Stomach (tissue), 8 donors: ENCODE measurements at regions not wholly inside any gene's neighbourhood (a gene's known extent, or its start where the extent isn't known, plus 50 kb on each side); places are given as distances from the start of the nearest gene placed in this dataset.

Source experiments
- DNase-seq, 2 donors: peaks; one replicate each; pipeline versions ENCODE4 v3.0.0 to v3.0.0-alpha.2; 2013 to 2019
- H3K27ac ChIP-seq, 5 donors: fragments of 200-600 bp in 4 of 5; sonication (generic) in 4 of 5; one replicate each; pipeline ENCODE4 v1.5.1; 2013 to 2019; ENCODE audit warnings: mild to moderate bottlenecking in 1 of 5, moderate library complexity in 1 of 5
- H3K27me3 ChIP-seq, 3 donors: fragments of 200-600 bp; sonication (generic); one replicate each; pipeline ENCODE4 v1.5.1; 2017 to 2019; ENCODE audit warnings: mixed run types in 1 of 3
- H3K36me3 ChIP-seq, 4 donors: fragments of 200-600 bp; sonication (generic); 1 replicate in 3 of 4; 2 replicates in 1 of 4; pipeline ENCODE4 v1.5.1; 2016 to 2019
- H3K4me1 ChIP-seq, 4 donors: fragments of 200-600 bp; sonication (generic); one replicate each; pipeline ENCODE4 v1.5.1; 2016 to 2019
- H3K4me3 ChIP-seq, 4 donors: fragments of 200-600 bp; sonication (generic) in 3 of 4; one replicate each; pipeline ENCODE4 v1.5.1; 2016 to 2019; ENCODE audit warnings: mild to moderate bottlenecking in 1 of 4
- H3K9me3 ChIP-seq, 4 donors: fragments of 200-600 bp; sonication (generic); one replicate each; pipeline ENCODE4 v1.5.1; 2016 to 2019
- CTCF ChIP-seq, 7 experiments: fragments of 450-650 bp in 4 of 7; fragments of 200-600 bp in 3 of 7; sonication (generic) in 3 of 7; IDR thresholded peaks; one replicate each; pipeline ENCODE4 v1.5.1; 2016 to 2019; ENCODE audit warnings: antibody characterized with exemption in 7 of 7, control low read depth in 2 of 7, mild to moderate bottlenecking in 1 of 7
- EP300 ChIP-seq: sonication (generic); formaldehyde crosslinking; IDR thresholded peaks from one replicate; pipeline ENCODE4 v1.6.1; 2017; ENCODE audit warnings: antibody characterized with exemption
- POLR2A ChIP-seq, 4 donors: fragments of 450-650 bp; IDR thresholded peaks; one replicate each; pipeline ENCODE4 v1.6.1; 2016; ENCODE audit warnings: antibody characterized with exemption in 4 of 4, control low read depth in 2 of 4, mild to moderate bottlenecking in 1 of 4, moderate library complexity in 1 of 4
- POLR2AphosphoS5 ChIP-seq, 3 donors: sonication (generic); formaldehyde crosslinking; IDR thresholded peaks; one replicate each; pipeline ENCODE4 v1.6.1; 2016; ENCODE audit warnings: antibody characterized with exemption in 3 of 3
- WGBS, 5 donors: extraction: QIAGEN DNeasy Blood & Tissue Kit in 3 of 5; methylation state at CpG; one replicate each; pipeline versions ENCODE4 v1.1.5 to v1.1.7; 2013 to 2018; 5-methylcytosine and 5-hydroxymethylcytosine counted together
- intact Hi-C: fragments of 100-400 bp; cut with DNase I; formaldehyde crosslinking; loops from one replicate; pipeline ENCODE4 v1.15.1; 2023; ENCODE audit warnings: low total_unique reads
- donor health status: healthy with polysubstance abuse.
- donor health status: Bipolar disorder and iron deficiency.
- donor health status: healthy.

GRCh38 chr3:29201604-29202003 is 79.3 kb upstream of the RBMS3 start:
- WGBS, 5 donors = 65 to 91% (median 78%) methylated on average over 1 of the region's 1 CpG
- no peak for DNase-seq
- Histone ChIP-seq H3K27ac (no peak overlapping the region), H3K27me3 (no peaks in the 10 kb centered on the region), H3K36me3 (no peaks in the 10 kb centered on the region), H3K4me1 (no peaks in the 10 kb centered on the region), H3K4me3 (no peak overlapping the region), H3K9me3 (no peaks in the 10 kb centered on the region)
- no peak for TF ChIP-seq EP300
- TF ChIP-seq CTCF (IDR thresholded peaks at IDR 0.05) = no peak
- TF ChIP-seq POLR2A (IDR thresholded peaks at IDR 0.05) = no peak
- no peak for TF ChIP-seq POLR2AphosphoS5 (IDR thresholded peaks at IDR 0.05)
- intact Hi-C loops = no loop called here

GRCh38 chr3:29202378-29202777 is 78.5 kb upstream of the RBMS3 start:
- H3K36me3 ChIP-seq = no peaks in the 10 kb centered on the region
- no peaks in the 10 kb centered on the region for H3K9me3 ChIP-seq
- intact Hi-C loops = no loop called here
- H3K27ac ChIP-seq = no peak overlapping the region
- WGBS, 5 donors = 64 to 91% (median 84%) methylated on average over 4 of the region's 4 CpGs
- H3K27me3 ChIP-seq = no peaks in the 10 kb centered on the region
- no peaks in the 10 kb centered on the region for H3K4me1 ChIP-seq
- no peak overlapping the region for H3K4me3 ChIP-seq
- no peak for DNase-seq
- TF ChIP-seq CTCF (IDR thresholded peaks at IDR 0.05) (no peak), EP300 (no peak), POLR2AphosphoS5 (IDR thresholded peaks at IDR 0.05) (no peak), POLR2A (IDR thresholded peaks at IDR 0.05) (no peak)

- Histone ChIP-seq H3K9me3 (no peaks in the 10 kb centered on the region), H3K27ac (no peak overlapping the region), H3K36me3 (no peaks in the 10 kb centered on the region), H3K4me3 (no peak overlapping the region), H3K4me1 (no peaks in the 10 kb centered on the region), H3K27me3 (no peaks in the 10 kb centered on the region)
- TF ChIP-seq EP300 (no peak), CTCF (IDR thresholded peaks at IDR 0.05) (no peak), POLR2A (IDR thresholded peaks at IDR 0.05) (no peak), POLR2AphosphoS5 (IDR thresholded peaks at IDR 0.05) (no peak)
- no peak for DNase-seq
- intact Hi-C loops = no loop called here
- WGBS, 5 donors = 52 to 77% (median 68%) methylated on average over 1 of the region's 1 CpG
These were observed 77.0 kb upstream of the RBMS3 start for GRCh38 chr3:29203851-29204250.

- TF ChIP-seq CTCF (IDR thresholded peaks at IDR 0.05) (no peak), POLR2AphosphoS5 (IDR thresholded peaks at IDR 0.05) (no peak), POLR2A (IDR thresholded peaks at IDR 0.05) (no peak), EP300 (no peak)
- intact Hi-C loops = no loop called here
These were observed 73.4 kb upstream of the RBMS3 start for GRCh38 chr3:29207427-29207826.

More at GRCh38 chr3:29207427-29207826, 73.4 kb upstream of the RBMS3 start:
- H3K27ac ChIP-seq = no peak overlapping the region
- H3K27me3 ChIP-seq = no peaks in the 10 kb centered on the region
- no peak overlapping the region for H3K4me3 ChIP-seq
- H3K4me1 ChIP-seq = peaks cover 0 to 4% (median 0%) of the 10 kb centered on the region in 4 donors
- no peaks in the 10 kb centered on the region for H3K9me3 ChIP-seq
- no peaks in the 10 kb centered on the region for H3K36me3 ChIP-seq
- 64 to 73% (median 71%) methylated on average over 1 of the region's 1 CpG for WGBS, 5 donors
- DNase-seq = no peak
